Left lung (tissue), 4 donors: ENCODE measurements at regions not wholly inside any gene's neighbourhood (a gene's known extent, or its start where the extent isn't known, plus 50 kb on each side); places are given as distances from the start of the nearest gene placed in this dataset.
"Not testable (repeated sequence)": the region's sequence is repeated elsewhere in the genome, so short reads cannot be mapped to it uniquely, and the experiment has no call there.

Experiments used
- ATAC-seq: fragments of 200-7000 bp; cut with Tn5 transposase; one replicate; pipeline ENCODE4 v1.9.1; 2020; ENCODE audit warnings: moderate library complexity
- DNase-seq, 4 donors: peaks; one replicate each; pipeline ENCODE4 v3.0.0-alpha.2; 2013 to 2020
- H3K27ac ChIP-seq, 2 donors: fragments of 200-600 bp; sonication (generic) in 1 of 2; one replicate each; pipeline versions ENCODE4 v1.5.0 to v1.8.0; 2020 to 2021
- H3K27me3 ChIP-seq, 2 donors: fragments of 200-600 bp; sonication (generic) in 1 of 2; one replicate each; pipeline versions ENCODE4 v1.5.0 to v1.8.0; 2020 to 2021
- H3K36me3 ChIP-seq, 2 donors: fragments of 200-600 bp; sonication (generic) in 1 of 2; one replicate each; pipeline versions ENCODE4 v1.5.0 to v1.8.0; 2020 to 2021
- H3K4me1 ChIP-seq, 2 donors: fragments of 200-600 bp; one replicate each; pipeline ENCODE4 v1.8.0; 2021
- H3K4me3 ChIP-seq, 2 donors: fragments of 200-600 bp; sonication (generic) in 1 of 2; one replicate each; pipeline versions ENCODE4 v1.5.0 to v1.8.0; 2020 to 2021; ENCODE audit warnings: mild to moderate bottlenecking in 1 of 2
- H3K9me3 ChIP-seq, 2 donors: fragments of 200-600 bp; sonication (generic) in 1 of 2; one replicate each; pipeline versions ENCODE4 v1.5.0 to v1.8.0; 2020 to 2021
- CTCF ChIP-seq, 2 donors: fragments of 200-600 bp; sonication (generic) in 1 of 2; IDR thresholded peaks; one replicate each; pipeline versions ENCODE4 v1.5.0 to v1.8.0; 2021; ENCODE audit warnings: antibody characterized with exemption in 2 of 2
- intact Hi-C, 2 donors: fragments of 100-400 bp; cut with DNase I; formaldehyde crosslinking; loops; one replicate each; pipeline versions ENCODE4 v1.11.2 to v1.14.2; 2022
- donor health status: DM: no; HTN: yes; CAD: no.
- donor health status: DM: no; HTN: no; CAD: no.

GRCh38 chr15:24557281-24557680 is 118.3 kb upstream of the NPAP1 start:
- H3K27ac ChIP-seq, H3K4me1 ChIP-seq, H3K27me3 ChIP-seq, ATAC-seq, H3K36me3 ChIP-seq, DNase-seq, H3K9me3 ChIP-seq, H3K4me3 ChIP-seq, intact Hi-C loops: not testable (repeated sequence)

GRCh38 chr15:24607636-24608035 is 67.9 kb upstream of the NPAP1 start:
- intact Hi-C loops, result no loop called here
- ATAC-seq (no peak), DNase-seq (no peak)
- Histone ChIP-seq H3K27ac (no peak overlapping the region), H3K4me1 (no peaks in the 10 kb centered on the region), H3K4me3 (no peak overlapping the region), H3K36me3 (no peaks in the 10 kb centered on the region), H3K27me3 (no peaks in the 10 kb centered on the region), H3K9me3 (peaks cover 0 to 25% of the 10 kb centered on the region in 2 donors)
- TF ChIP-seq CTCF (IDR thresholded peaks at IDR 0.05), result no peak

- H3K4me1 ChIP-seq, result no peaks in the 10 kb centered on the region
- peaks cover 0 to 47% of the 10 kb centered on the region in 2 donors for H3K9me3 ChIP-seq
- H3K4me3 ChIP-seq, result no peak overlapping the region
- no peaks in the 10 kb centered on the region for H3K36me3 ChIP-seq
- intact Hi-C loops, result no loop called here
- no peak for DNase-seq
- no peak for TF ChIP-seq CTCF (IDR thresholded peaks at IDR 0.05)
- H3K27ac ChIP-seq, result no peak overlapping the region
- no peak for ATAC-seq
- no peaks in the 10 kb centered on the region for H3K27me3 ChIP-seq
These were observed 57.9 kb upstream of the NPAP1 start for GRCh38 chr15:24617646-24618045.

- peaks cover 0 to 57% of the 10 kb centered on the region in 2 donors for H3K9me3 ChIP-seq
- no peak overlapping the region for H3K4me3 ChIP-seq
- intact Hi-C loops, result no loop called here
- no peak for TF ChIP-seq CTCF (IDR thresholded peaks at IDR 0.05)
- DNase-seq (no peak), ATAC-seq (no peak)
- H3K36me3 ChIP-seq, result no peaks in the 10 kb centered on the region
- H3K27ac ChIP-seq, result no peak overlapping the region
- H3K4me1 ChIP-seq, result no peaks in the 10 kb centered on the region
- no peaks in the 10 kb centered on the region for H3K27me3 ChIP-seq
These were observed 53.9 kb upstream of the NPAP1 start for GRCh38 chr15:24621630-24622215.
